IMR-90 (cell line): ENCODE measurements at regions not wholly inside any gene's neighbourhood (a gene's known extent, or its start where the extent isn't known, plus 50 kb on each side); places are given as distances from the start of the nearest gene placed in this dataset.

ENCODE experiments used
- ATAC-seq: fragments of 200-7000 bp; cut with Tn5 transposase; 2 replicates; pipeline ENCODE4 v1.9.1; 2020; ENCODE audit warnings: low read depth, mild to moderate bottlenecking, moderate library complexity
- BruUV-seq: library from RNA; stranded (reverse); fragments of 400-500 nt; replicated peaks from 2 replicates; lab custom pipeline; 2021; lab: Mats Ljungman, UMichigan
- CTCF ChIA-PET: fragments of 300-600 bp; formaldehyde crosslinking; extraction: SDS; loops from one replicate; lab custom pipeline; 2021; ENCODE audit warnings: antibody characterized with exemption; lab: Yijun Ruan, JAX
- POLR2A ChIA-PET: fragments of 300-600 bp; sonication (Branson Sonifier 250); formaldehyde crosslinking; loops from one replicate; lab custom pipeline; 2022; ENCODE audit warnings: antibody characterized with exemption; ENCODE audit not compliant: unreplicated experiment; lab: Charles Lee
- DNase-seq: peaks from one replicate; pipeline ENCODE4 v3.0.0; 2013
- H2AFZ ChIP-seq: replicated peaks from 2 replicates; pipeline ENCODE3; 2013; ENCODE audit warnings: low read length, mild to moderate bottlenecking; ENCODE audit not compliant: poor library complexity
- H2AK5ac ChIP-seq: 2 replicates; pipeline ENCODE4 v1.6.1; 2013; ENCODE audit warnings: low read depth, low read length, inconsistent platforms
- H2AK9ac ChIP-seq: replicated peaks from 2 replicates; pipeline ENCODE3; 2013; ENCODE audit warnings: mild to moderate bottlenecking, low read depth, low read length, moderate library complexity; ENCODE audit not compliant: poor library complexity
- H2BK120ac ChIP-seq: 2 replicates; pipeline ENCODE4 v1.6.1; 2013; ENCODE audit warnings: low read depth, low read length, inconsistent platforms
- H2BK15ac ChIP-seq: 3 replicates; pipeline ENCODE4 v1.6.1; 2013; ENCODE audit warnings: low read depth, low read length, inconsistent platforms
- H2BK20ac ChIP-seq: 2 replicates; pipeline ENCODE4 v1.6.1; 2013; ENCODE audit warnings: low read depth, mild to moderate bottlenecking, inconsistent platforms, low read length, moderate library complexity
- H2BK5ac ChIP-seq: 2 replicates; pipeline ENCODE4 v1.6.1; 2013; ENCODE audit warnings: mild to moderate bottlenecking, low read depth, low read length, inconsistent platforms; ENCODE audit not compliant: poor library complexity, severe bottlenecking
- H3K14ac ChIP-seq: replicated peaks from 2 replicates; pipeline ENCODE4 v1.6.1; 2013; ENCODE audit warnings: low read depth, low read length, inconsistent platforms
- H3K18ac ChIP-seq: 2 replicates; pipeline ENCODE4 v1.6.1; 2013; ENCODE audit warnings: low read depth, low read length, control low read depth
- H3K23ac ChIP-seq: 2 replicates; pipeline ENCODE4 v1.6.1; 2013; ENCODE audit warnings: low read depth, low read length, inconsistent platforms
- H3K27ac ChIP-seq: 2 replicates; pipeline ENCODE4 v1.5.1; 2013; ENCODE audit warnings: mild to moderate bottlenecking, control low read depth, low read length; ENCODE audit not compliant: insufficient read depth
- H3K27me3 ChIP-seq: 2 replicates; pipeline ENCODE4 v1.6.1; 2013; ENCODE audit warnings: low read length; ENCODE audit not compliant: control insufficient read depth, insufficient read depth
- H3K36me3 ChIP-seq: 2 replicates; pipeline ENCODE4 v1.6.1; 2013; ENCODE audit warnings: low read length, mixed read lengths; ENCODE audit not compliant: control insufficient read depth, insufficient read depth
- H3K4ac ChIP-seq: 2 replicates; pipeline ENCODE4 v1.6.1; 2013; ENCODE audit warnings: low read depth, low read length, inconsistent platforms
- H3K4me1 ChIP-seq: 2 replicates; pipeline ENCODE4 v1.6.1; 2013; ENCODE audit warnings: low read length, mixed read lengths; ENCODE audit not compliant: control insufficient read depth, insufficient read depth
- H3K4me2 ChIP-seq: 2 replicates; pipeline ENCODE4 v1.6.1; 2013; ENCODE audit warnings: low read depth, mild to moderate bottlenecking, control low read depth, low read length, moderate library complexity
- H3K4me3 ChIP-seq: 2 replicates; pipeline ENCODE4 v1.5.1; 2013; ENCODE audit warnings: low read depth, mild to moderate bottlenecking, control low read depth, low read length, moderate library complexity; ENCODE audit not compliant: insufficient read depth
- H3K56ac ChIP-seq: 2 replicates; pipeline ENCODE4 v1.6.1; 2013; ENCODE audit warnings: low read length, inconsistent platforms; ENCODE audit not compliant: insufficient read depth; ENCODE audit errors: extremely low read depth
- H3K79me1 ChIP-seq, 2 experiments: 2 replicates each; pipeline ENCODE4 v1.6.1; 2013; ENCODE audit warnings: low read length in 2 of 2, inconsistent platforms in 1 of 2, low read depth in 1 of 2
- H3K9ac ChIP-seq: 2 replicates; pipeline ENCODE4 v1.6.1; 2013; ENCODE audit warnings: low read depth, low read length, control low read depth
- H3K9me1 ChIP-seq: 2 replicates; pipeline ENCODE4 v1.6.1; 2013; ENCODE audit warnings: low read length, inconsistent platforms; ENCODE audit not compliant: insufficient read depth
- H3K9me3 ChIP-seq: 2 replicates; pipeline ENCODE4 v1.6.1; 2013; ENCODE audit warnings: low read length; ENCODE audit not compliant: control insufficient read depth, insufficient read depth
- H4K20me1 ChIP-seq: 2 replicates; pipeline ENCODE4 v1.6.1; 2013; ENCODE audit warnings: low read length, inconsistent platforms; ENCODE audit not compliant: insufficient read depth
- H4K5ac ChIP-seq: 2 replicates; pipeline ENCODE4 v1.6.1; 2013; ENCODE audit warnings: mild to moderate bottlenecking, low read depth, low read length, control low read depth
- H4K8ac ChIP-seq, 2 experiments: 2 replicates each; pipeline ENCODE4 v1.6.1; 2013; ENCODE audit warnings: low read depth in 2 of 2, low read length in 2 of 2, control low read depth in 1 of 2, inconsistent platforms in 1 of 2
- H4K91ac ChIP-seq: 2 replicates; pipeline ENCODE4 v1.6.1; 2013; ENCODE audit warnings: low read depth, low read length, inconsistent platforms; ENCODE audit not compliant: insufficient read depth
- NFE2L2 ChIP-seq: fragments of 150-350 bp; IDR thresholded peaks from 2 replicates; pipeline ENCODE4 v1.6.1; 2016; ENCODE audit warnings: low read depth, mild to moderate bottlenecking, low read length
- POLR2A ChIP-seq: IDR thresholded peaks from 2 replicates; pipeline ENCODE4 v1.6.1; 2012; ENCODE audit warnings: mild to moderate bottlenecking, low read depth, low read length
- WGBS, 2 experiments: methylation state at CpG; one replicate each; pipeline versions ENCODE4 v1.1.5 to v1.1.7; 2013; ENCODE audit warnings: missing lambda C conversion rate in 2 of 2; ENCODE audit not compliant: insufficient read length in 1 of 2; ENCODE audit errors: extremely low coverage in 2 of 2; 5-methylcytosine and 5-hydroxymethylcytosine counted together
- dilution Hi-C: fragments of 300-500 bp; cut with HindIII; formaldehyde crosslinking; loops from one replicate; pipeline ENCODE4 v1.14.3; 2018; ENCODE audit warnings: low sequenced_read_pairs; ENCODE audit not compliant: unreplicated experiment
- in situ Hi-C: fragments of 300-500 bp; cut with MboI; formaldehyde crosslinking; loops from 3 replicates; pipeline ENCODE4 v1.14.3; 2019; ENCODE audit warnings: low sequenced_read_pairs, inconsistent platforms, mixed read lengths
- intact Hi-C: fragments of 100-400 bp; cut with micrococcal nuclease; formaldehyde crosslinking; loops from 2 replicates; pipeline ENCODE4 v1.10.0; 2022

- no peak for TF ChIP-seq POLR2A
These were observed 137.3 kb upstream of the FNDC3A start (continued) for GRCh38 chr13:48838193-48838973.

DNA sequence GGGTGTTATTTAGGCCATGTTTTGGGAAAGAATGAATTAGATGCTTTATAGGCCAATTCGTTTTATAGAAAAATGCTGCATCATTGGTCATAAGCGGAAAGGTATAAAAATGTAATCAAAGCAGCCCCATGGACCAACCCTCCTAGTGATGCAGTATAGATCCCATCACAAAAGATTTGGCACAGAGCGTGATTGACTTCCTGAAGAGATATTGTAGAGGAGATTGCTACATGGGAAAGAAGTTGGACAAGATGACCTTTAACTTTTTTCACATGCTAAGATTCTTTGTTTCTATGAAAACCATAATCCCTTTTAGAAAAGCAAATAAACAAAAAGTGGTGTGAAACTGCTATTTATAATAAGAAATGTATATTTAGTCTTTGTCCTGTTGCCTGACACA is 136.5 kb upstream of the FNDC3A start:
- Histone ChIP-seq H2BK15ac (no peak overlapping the region; the same call in 2 of the 3 replicates), H3K4me1 (no peaks in the 10 kb centered on the region; the same call in 1 of the 2 replicates), H3K4ac (peak overlapping the region; percentile 36; the same call in 1 of the 2 replicates), H2AFZ (no peak overlapping the region), H2BK5ac (peak overlapping the region; percentile 54), H4K91ac (0 out of 2 replicates have a peak overlapping the region, but pooled peaks have one; percentile 16), H2AK9ac (no peak overlapping the region), H3K27ac (no peak overlapping the region), H3K9ac (no peak overlapping the region), H3K4me3 (no peak overlapping the region), H3K9me3 (no peaks in the 10 kb centered on the region), H3K9me1 (no peaks in the 10 kb centered on the region), H3K14ac (peak overlapping the region; percentile 64; the same call in 1 of the 2 replicates), H4K5ac (peak overlapping the region; percentile 23; the same call in 1 of the 2 replicates), H2BK120ac (peak overlapping the region; percentile 26; the same call in 1 of the 2 replicates), H3K23ac (no peak overlapping the region), H2AK5ac (no peak overlapping the region), H3K36me3 (no peaks in the 10 kb centered on the region), H3K18ac (peak overlapping the region; percentile 75), H4K20me1 (no peaks in the 10 kb centered on the region), H2BK20ac (peak overlapping the region; percentile 65; the same call in 1 of the 2 replicates), H3K4me2 (no peak overlapping the region), H3K27me3 (no peaks in the 10 kb centered on the region), H4K8ac (no peak overlapping the region), H3K79me1 (no peaks in the 10 kb centered on the region), H3K56ac (no peak overlapping the region)
- in situ Hi-C loops, result no loop called here
- intact Hi-C loops, result no loop called here
- dilution Hi-C loops, result no loop called here
- ChIA-PET POLR2A (no interaction called here), CTCF (no interaction called here)
- TF ChIP-seq NFE2L2, result no peak
- ATAC-seq, result no peak
- BruUV-seq, result no TSS peak
- no peak for DNase-seq
- WGBS, 2 experiments, result no CpG with 5 or more reads among the region's 3 CpGs
